DND-41 (cell line): ENCODE measurements at regions not wholly inside any gene's neighbourhood (a gene's known extent, or its start where the extent isn't known, plus 50 kb on each side); places are given as distances from the start of the nearest gene placed in this dataset.

ENCODE experiments used
- ATAC-seq: fragments of 200-7000 bp; cut with Tn5 transposase; 3 replicates; pipeline ENCODE4 v1.9.1; 2021; ENCODE audit warnings: low read depth; ENCODE audit not compliant: insufficient read depth
- DNase-seq: peaks from one replicate; pipeline ENCODE4 v3.0.0-alpha.2; 2020
- H2AFZ ChIP-seq: 2 replicates; pipeline ENCODE4 v1.6.0; 2012; ENCODE audit warnings: low read depth, low read length
- H3K27ac ChIP-seq: 2 replicates; pipeline ENCODE4 v1.5.1; 2012; ENCODE audit warnings: low read length, inconsistent platforms
- H3K27me3 ChIP-seq: fragments of 200-600 bp; sonication (generic); 2 replicates; pipeline ENCODE4 v1.6.0; 2012; ENCODE audit warnings: low read length, mild to moderate bottlenecking, inconsistent platforms; ENCODE audit not compliant: insufficient read depth, poor library complexity
- H3K36me3 ChIP-seq: 2 replicates; pipeline ENCODE4 v1.5.1; 2012; ENCODE audit warnings: low read length, inconsistent platforms; ENCODE audit not compliant: insufficient read depth
- H3K4me1 ChIP-seq: 2 replicates; pipeline ENCODE4 v1.5.1; 2012; ENCODE audit warnings: mild to moderate bottlenecking, low read length; ENCODE audit not compliant: insufficient read depth
- H3K4me2 ChIP-seq: 2 replicates; pipeline ENCODE4 v1.6.0; 2012; ENCODE audit warnings: mild to moderate bottlenecking, moderate library complexity, low read length, inconsistent platforms; ENCODE audit not compliant: insufficient read depth
- H3K4me3 ChIP-seq, 2 experiments: fragments of 200-600 bp in 1 of 2; shearing (Covaris generic) in 1 of 2; 2 replicates each; pipeline ENCODE4 v1.5.1; 2012 to 2016; ENCODE audit warnings: inconsistent platforms in 2 of 2, low read length in 2 of 2, mild to moderate bottlenecking in 2 of 2, low read depth in 1 of 2, moderate library complexity in 1 of 2
- H3K79me2 ChIP-seq: 2 replicates; pipeline ENCODE4 v1.6.0; 2012; ENCODE audit warnings: low read length, inconsistent platforms; ENCODE audit not compliant: insufficient read depth
- H3K9ac ChIP-seq: 2 replicates; pipeline ENCODE4 v1.6.0; 2012; ENCODE audit warnings: low read depth, mild to moderate bottlenecking, inconsistent platforms, low read length, moderate library complexity
- H3K9me3 ChIP-seq: 2 replicates; pipeline ENCODE4 v1.5.1; 2012; ENCODE audit warnings: low read length, moderate library complexity, mild to moderate bottlenecking, inconsistent platforms; ENCODE audit not compliant: insufficient read depth, severe bottlenecking
- H4K20me1 ChIP-seq: 2 replicates; pipeline ENCODE4 v1.6.0; 2012; ENCODE audit warnings: low read length; ENCODE audit not compliant: insufficient read depth
- CTCF ChIP-seq: IDR thresholded peaks from 2 replicates; pipeline ENCODE4 v1.5.1; 2012; ENCODE audit warnings: borderline replicate concordance, low read length, moderate library complexity, mild to moderate bottlenecking; ENCODE audit not compliant: poor library complexity, severe bottlenecking; ENCODE audit errors: extremely low read depth
- EZH2 ChIP-seq: IDR thresholded peaks from 3 replicates; pipeline ENCODE4 v1.6.1; 2012; ENCODE audit warnings: borderline replicate concordance, low read depth, mild to moderate bottlenecking, moderate library complexity, low read length, inconsistent platforms; ENCODE audit not compliant: severe bottlenecking

- no peak for ATAC-seq
- H3K4me3 ChIP-seq = no peak overlapping the region
- peaks cover 16% of the 10 kb centered on the region for H3K4me1 ChIP-seq
- no peaks in the 10 kb centered on the region for H4K20me1 ChIP-seq
- H3K27me3 ChIP-seq = no peaks in the 10 kb centered on the region
- no peak for TF ChIP-seq CTCF
- no peak for TF ChIP-seq EZH2
- H3K36me3 ChIP-seq = no peaks in the 10 kb centered on the region
- H3K79me2 ChIP-seq = no peaks in the 10 kb centered on the region
- no peaks in the 10 kb centered on the region for H3K9me3 ChIP-seq
- H2AFZ ChIP-seq = no peak overlapping the region
- no peak overlapping the region for H3K4me2 ChIP-seq
- H3K27ac ChIP-seq = no peak overlapping the region
- no peak overlapping the region for H3K9ac ChIP-seq
- no peak for DNase-seq
Observed at GRCh38 chr5:96066386-96066719, 104.7 kb upstream of the ELL2 start.

- no peak overlapping the region for H3K27ac ChIP-seq
- TF ChIP-seq EZH2 (no peak), CTCF (no peak)
- peaks cover 14% of the 10 kb centered on the region for H3K4me1 ChIP-seq
- H3K9ac ChIP-seq = no peak overlapping the region
- H3K79me2 ChIP-seq = no peaks in the 10 kb centered on the region
- no peaks in the 10 kb centered on the region for H4K20me1 ChIP-seq
- H3K4me3 ChIP-seq = no peak overlapping the region
- no peaks in the 10 kb centered on the region for H3K9me3 ChIP-seq
- DNase-seq (no peak), ATAC-seq (no peak)
- no peaks in the 10 kb centered on the region for H3K36me3 ChIP-seq
- no peak overlapping the region; the same call in 1 of the 2 replicates for H2AFZ ChIP-seq
- H3K4me2 ChIP-seq = no peak overlapping the region
- no peaks in the 10 kb centered on the region for H3K27me3 ChIP-seq
Observed at GRCh38 chr5:96065685-96066385, 104.2 kb upstream of the ELL2 start.

- Histone ChIP-seq H3K9me3 (no peaks in the 10 kb centered on the region), H3K9ac (no peak overlapping the region), H2AFZ (no peak overlapping the region), H4K20me1 (no peaks in the 10 kb centered on the region), H3K4me1 (peaks cover 5% of the 10 kb centered on the region), H3K27ac (no peak overlapping the region), H3K36me3 (no peaks in the 10 kb centered on the region), H3K27me3 (no peaks in the 10 kb centered on the region), H3K79me2 (no peaks in the 10 kb centered on the region), H3K4me2 (no peak overlapping the region), H3K4me3 (no peak overlapping the region)
- TF ChIP-seq EZH2 (no peak), CTCF (no peak)
- ATAC-seq = no peak
- DNase-seq = no peak
Observed at GRCh38 chr5:96064877-96065276, 103.2 kb upstream of the ELL2 start.
